ENCODE measurements at regions not wholly inside any gene's neighbourhood (a gene's known extent, or its start where the extent isn't known, plus 50 kb on each side); places are given as distances from the start of the nearest gene placed in this dataset.
A peak's percentile ranks its signal among the peaks of the same experiment; 100 is the strongest.
"Not testable (repeated sequence)": the region's sequence is repeated elsewhere in the genome, so short reads cannot be mapped to it uniquely, and the experiment has no call there.

GRCh38 chr18:22739061-22739642 is 194.0 kb upstream of the RBBP8 start:
- no peak for DNase-seq (ENCODE audit: low spot score)

- DNase-seq (ENCODE audit: low spot score): peak; percentile 3
Observed at GRCh38 chr18:22739789-22740188, 193.3 kb upstream of the RBBP8 start.

GRCh38 chr18:22741318-22741717 is 191.8 kb upstream of the RBBP8 start:
- no peak for DNase-seq (ENCODE audit: low spot score)

DNA sequence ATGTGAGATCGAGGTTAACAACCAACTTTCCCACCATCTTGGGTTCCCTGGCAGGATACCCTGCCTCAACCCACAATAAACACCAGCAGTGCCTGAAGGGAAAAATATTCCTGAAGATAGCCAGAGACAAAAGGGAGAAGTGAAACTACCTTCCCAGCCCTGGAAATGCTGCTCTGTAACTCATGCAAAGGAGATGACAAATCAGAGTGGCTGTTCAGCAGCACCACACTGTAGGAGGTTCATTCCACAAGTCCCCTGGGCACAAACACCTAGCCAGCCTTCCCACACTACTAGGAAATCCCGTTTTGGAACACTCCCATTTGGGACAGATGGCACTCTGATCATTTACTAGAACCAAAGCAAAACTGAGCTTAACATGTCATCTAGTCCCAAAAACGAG is 190.7 kb upstream of the RBBP8 start:
- DNase-seq (ENCODE audit: low spot score): no peak

GRCh38 chr18:22745966-22746365 is 187.2 kb upstream of the RBBP8 start:
- no peak for DNase-seq (ENCODE audit: low spot score)

DNA sequence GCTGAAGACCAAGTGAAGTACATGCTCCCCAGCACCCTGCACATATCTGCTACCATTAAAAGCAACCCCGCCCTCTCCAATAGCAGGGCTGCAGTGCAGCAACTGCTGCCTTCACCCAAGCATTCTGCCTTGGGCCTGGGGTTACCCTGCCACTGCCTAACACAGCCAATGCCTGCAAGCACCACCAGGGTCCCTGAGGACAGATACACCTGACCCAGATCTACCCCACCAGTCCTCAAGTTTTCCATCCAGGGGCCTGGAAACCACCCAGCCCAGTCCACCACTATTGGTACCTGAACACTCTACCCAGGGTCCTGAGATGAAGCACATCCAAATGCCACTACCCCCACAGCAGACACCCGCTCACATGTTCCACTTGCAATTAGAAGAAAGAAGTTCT is 181.1 kb upstream of the RBBP8 start:
- DNase-seq (ENCODE audit: low spot score): no peak

DNA sequence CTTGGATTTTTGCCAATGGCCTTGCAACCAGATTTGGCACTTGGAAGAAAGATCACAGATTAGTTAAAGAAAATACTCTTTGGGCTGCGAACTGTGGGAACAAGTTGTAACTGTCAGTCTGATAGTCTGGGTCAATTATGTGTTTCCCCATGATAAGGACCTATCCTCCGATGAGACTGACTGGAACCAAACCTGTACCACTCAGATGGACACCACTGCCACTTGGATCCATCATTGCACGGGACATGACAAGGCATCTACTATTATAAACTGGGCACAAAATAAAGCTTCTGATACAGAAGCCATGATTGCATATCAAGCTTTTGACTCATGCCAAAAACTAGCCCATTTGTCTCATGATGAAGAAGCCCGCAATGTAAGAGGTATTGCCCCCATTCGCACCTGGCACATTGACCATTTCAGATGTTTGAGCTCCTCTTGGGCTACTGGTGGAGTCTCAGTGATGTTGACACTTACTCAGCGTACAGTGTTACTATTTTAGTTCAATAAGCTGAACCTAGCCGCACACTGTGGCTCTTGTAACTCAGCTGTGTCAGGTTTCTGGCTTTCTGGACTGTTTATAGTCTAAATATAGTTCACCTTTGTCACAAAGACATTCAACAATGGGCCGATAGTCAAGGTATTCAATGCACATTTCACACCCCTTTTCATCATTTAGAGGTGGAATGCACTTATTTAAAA is 179.8 kb upstream of the RBBP8 start:
- DNase-seq (ENCODE audit: low spot score): no peak

DNA sequence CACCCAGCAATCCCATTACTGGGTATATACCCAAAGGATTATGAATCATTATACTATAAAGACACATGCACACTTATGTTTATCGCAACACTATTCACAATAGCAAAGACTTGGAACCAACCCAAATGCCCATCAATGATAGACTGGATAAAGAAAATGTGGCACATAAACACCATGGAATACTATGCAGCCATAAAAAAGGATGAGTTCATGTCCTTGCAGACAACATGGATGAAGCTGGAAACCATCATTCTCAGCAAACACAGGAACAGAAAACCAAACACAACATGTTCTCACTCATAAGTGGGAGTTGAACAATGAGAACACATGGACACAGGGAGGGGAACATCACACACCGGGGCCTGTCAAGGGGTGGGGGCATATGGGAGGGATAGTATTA is 169.1 kb upstream of the RBBP8 start:
- DNase-seq (ENCODE audit: low spot score): not testable (repeated sequence)

- DNase-seq (ENCODE audit: low spot score): no peak
Observed at GRCh38 chr18:22765896-22766295, 167.2 kb upstream of the RBBP8 start.

- no peak for DNase-seq (ENCODE audit: low spot score)
Observed at GRCh38 chr18:22767653-22768052, 165.5 kb upstream of the RBBP8 start.

GRCh38 chr18:22773944-22774343 is 159.2 kb upstream of the RBBP8 start:
- DNase-seq (ENCODE audit: low spot score): no peak

GRCh38 chr18:22778996-22779395 is 154.1 kb upstream of the RBBP8 start:
- no peak for DNase-seq (ENCODE audit: low spot score)

DNA sequence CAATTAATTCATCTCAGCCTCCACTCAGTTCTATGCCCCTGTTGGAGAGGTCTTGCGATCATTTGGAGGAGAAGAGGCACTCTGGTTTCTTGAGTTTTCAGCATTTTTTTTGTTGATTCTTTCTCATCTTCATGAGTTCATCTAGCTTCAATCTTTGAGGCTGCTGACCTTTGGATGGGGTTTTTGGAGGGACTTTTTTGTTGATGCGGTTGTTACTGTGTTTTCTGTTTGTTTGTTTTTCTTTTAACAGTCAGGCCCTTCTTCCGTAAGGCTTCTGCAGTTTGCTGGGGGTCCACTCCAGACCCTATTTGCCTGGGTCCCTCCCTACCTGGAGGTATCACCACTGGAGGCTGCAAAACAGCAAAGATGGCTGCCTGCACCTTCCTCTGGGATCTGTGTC is 149.9 kb upstream of the RBBP8 start:
- no peak for DNase-seq (ENCODE audit: low spot score)

DNA sequence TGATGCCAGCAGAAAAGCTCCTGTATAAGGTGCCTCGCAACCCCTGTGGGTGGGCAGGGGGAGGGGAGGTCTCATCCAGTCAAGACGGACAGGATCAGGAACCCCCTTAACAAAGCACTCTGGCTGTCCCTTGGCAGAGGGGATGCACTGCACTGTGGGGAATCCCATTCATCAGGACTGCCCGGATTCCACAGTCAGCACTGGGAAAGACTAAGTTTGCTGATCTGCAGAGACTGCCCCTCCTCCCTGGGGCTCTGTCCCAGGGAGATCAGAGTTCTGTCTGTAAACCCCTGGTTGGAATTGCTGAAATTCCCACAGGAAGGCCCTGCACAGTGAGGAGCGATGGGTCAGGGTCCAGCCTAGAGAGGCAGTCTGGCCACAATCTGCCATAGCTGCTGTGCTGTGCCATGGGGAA is 149.5 kb upstream of the RBBP8 start:
- no peak for DNase-seq (ENCODE audit: low spot score)

DNA sequence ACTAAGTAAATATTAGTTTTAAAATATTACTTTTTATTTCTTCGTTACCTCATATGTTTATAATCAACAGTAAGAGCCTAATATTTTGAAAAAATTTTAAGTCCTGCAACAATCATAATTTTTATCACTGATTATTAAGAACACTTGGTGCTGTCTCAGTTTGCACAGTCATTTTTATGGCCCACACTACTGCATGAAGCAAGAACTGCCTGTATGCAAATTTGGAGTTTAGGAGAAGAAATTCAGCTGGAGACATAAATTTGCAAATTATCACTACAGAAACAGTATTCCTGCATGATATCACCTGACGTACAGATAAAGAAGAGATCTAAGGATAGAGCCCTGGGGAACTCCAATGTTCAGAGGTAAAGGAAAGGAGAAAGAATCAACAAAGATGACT is 144.1 kb upstream of the RBBP8 start:
- DNase-seq (ENCODE audit: low spot score): peak; percentile 16

DNA sequence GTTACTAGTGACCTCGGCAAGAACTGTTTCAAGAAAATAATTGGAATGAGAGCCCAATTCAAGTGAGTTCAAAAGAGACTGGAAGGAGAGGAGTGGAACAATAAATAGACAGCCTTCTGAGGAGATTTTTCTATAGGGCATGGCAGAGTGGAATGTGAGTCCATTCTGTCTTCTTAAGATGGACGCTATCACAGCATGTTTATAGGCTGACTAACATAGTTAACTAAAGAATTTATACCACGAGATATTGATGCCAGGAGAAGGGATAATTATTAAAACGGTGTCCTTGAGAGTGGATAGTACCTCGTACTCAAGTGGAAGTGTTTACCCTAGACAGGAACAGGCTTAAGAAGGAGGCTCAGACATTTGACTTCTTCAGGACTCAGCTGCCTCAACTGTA is 143.5 kb upstream of the RBBP8 start:
- peak; percentile 3 for DNase-seq (ENCODE audit: low spot score)

- DNase-seq (ENCODE audit: low spot score): peak; percentile 40
Observed at GRCh38 chr18:22790545-22791309, 142.4 kb upstream of the RBBP8 start.

DNA sequence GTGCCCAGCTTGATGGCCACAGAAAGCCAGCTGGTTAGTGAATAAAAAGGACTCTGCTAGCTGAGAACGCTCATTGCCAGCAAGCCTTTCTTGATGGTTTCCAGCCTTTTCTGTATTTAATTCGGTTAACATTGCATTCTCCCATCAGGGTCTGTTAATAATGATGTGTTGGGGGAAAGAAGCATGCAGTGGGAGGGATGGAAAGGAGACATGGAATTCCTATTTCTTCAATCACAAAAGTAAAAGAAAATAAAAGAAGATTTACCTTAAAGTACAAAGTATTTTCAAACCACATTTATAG is 141.9 kb upstream of the RBBP8 start:
- no peak for DNase-seq (ENCODE audit: low spot score)

- no peak for DNase-seq (ENCODE audit: low spot score)
Observed at GRCh38 chr18:22796113-22796512, 137.0 kb upstream of the RBBP8 start.

DNA sequence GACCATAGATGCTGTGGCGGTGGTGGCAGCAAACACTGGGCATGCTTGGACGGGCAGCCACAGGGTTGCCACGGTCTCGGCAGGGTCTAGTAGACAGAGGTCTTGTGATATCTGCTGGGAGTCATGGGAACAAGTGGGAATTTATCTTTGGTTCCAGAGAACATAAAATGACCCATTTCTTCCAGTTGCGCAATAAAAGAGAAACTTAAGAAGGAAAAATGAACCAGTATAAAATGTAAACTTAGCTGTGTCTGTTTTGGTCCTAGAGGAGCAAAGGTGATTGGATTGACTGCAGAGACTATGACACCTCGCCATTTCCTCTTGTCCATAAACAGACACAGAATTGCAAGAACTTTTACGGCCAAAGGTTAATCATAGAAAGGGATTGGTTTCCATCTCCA is 132.6 kb upstream of the RBBP8 start:
- no peak for DNase-seq (ENCODE audit: low spot score)

DNA sequence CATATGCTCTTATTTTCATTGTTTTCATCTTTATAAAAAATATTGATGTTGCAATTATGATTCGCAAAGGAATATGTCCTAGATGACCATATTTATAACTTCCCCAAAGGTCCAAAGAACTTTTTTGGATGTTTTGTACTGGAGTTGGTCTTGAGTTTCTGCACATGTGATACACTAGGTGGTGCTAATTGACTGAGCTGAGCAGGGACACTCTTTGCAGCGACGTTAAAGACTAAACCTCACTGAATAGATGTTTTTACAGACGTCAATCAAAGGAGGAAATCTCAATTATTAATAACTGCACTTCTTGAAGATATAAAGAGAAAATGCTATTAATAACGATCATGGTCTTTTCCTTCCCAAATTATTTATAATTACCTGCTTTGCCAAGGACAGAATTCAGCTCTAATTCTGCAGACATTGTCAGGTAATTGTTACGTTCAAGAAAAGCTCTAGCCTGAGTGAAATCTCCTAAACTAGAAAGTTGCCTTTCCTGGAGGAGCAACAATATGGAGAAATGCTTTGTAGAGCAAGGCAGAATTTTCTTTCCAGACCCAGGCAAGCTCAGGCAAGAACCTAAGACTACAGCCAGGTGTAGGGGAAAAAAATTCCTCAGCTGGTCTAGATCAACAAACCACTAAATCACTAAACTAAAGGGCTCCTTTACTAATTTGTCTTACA is 119.3 kb upstream of the RBBP8 start:
- peak; percentile 58 for DNase-seq (ENCODE audit: low spot score)

DNA sequence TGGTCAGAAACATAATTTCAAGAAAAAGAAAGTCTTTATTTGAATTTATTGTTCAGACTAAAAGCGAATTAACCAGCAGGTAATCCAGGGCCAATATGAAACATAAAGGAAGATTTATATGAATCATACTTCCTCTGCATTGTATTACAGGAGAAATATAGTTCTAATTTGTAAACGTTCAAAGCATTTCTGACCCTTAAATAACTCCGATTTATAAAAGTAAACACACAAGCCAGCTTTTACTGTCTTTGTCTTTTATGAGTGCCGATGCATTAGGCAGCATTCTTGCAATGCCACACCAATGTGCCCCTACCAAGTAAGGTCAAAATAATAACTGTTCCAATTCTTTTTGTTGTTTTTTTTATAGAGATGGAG is 118.8 kb upstream of the RBBP8 start:
- DNase-seq (ENCODE audit: low spot score): no peak

All from NAMALWA (cell line).